GM19463 (cell line): ENCODE measurements at regions not wholly inside any gene's neighbourhood (a gene's known extent, or its start where the extent isn't known, plus 50 kb on each side); places are given as distances from the start of the nearest gene placed in this dataset.
"Not testable (repeated sequence)": the region's sequence is repeated elsewhere in the genome, so short reads cannot be mapped to it uniquely, and the experiment has no call there.

Experiments
- ATAC-seq: cut with Tn5 transposase; IDR thresholded peaks from one replicate; pipeline ENCODE4 v1.9.1; 2021; ENCODE audit warnings: mild to moderate bottlenecking, moderate library complexity; ENCODE audit not compliant: unreplicated experiment

DNA sequence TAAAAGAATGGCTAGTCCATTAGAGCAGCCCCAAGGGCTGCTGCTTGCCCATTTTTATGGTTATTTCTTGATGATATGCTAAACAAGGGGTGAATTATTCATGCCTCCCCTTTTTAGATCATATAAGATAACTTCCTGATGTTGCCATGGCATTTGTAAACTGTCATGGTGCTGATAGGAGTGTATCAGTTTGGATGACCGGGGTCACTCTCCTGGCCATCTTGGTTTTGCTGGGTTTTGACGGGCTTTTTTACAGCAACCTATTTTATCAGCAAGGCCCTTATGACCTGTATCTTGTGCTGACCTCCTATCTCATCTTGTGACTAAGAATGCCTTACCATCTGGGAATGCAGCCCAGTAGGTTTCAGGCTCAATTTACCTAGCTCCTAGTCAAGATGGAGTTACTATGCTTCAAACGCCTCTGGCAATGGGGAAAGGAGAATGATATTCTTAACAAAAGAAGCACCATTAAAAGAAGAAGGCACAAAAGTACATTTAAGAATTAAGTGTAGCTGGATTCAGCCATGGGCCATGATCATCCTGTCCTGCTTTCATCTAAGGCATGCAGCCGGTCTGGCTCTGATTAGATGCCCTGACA, 1156.0 kb downstream of the PCDH9 start:
- ATAC-seq: no peak

DNA sequence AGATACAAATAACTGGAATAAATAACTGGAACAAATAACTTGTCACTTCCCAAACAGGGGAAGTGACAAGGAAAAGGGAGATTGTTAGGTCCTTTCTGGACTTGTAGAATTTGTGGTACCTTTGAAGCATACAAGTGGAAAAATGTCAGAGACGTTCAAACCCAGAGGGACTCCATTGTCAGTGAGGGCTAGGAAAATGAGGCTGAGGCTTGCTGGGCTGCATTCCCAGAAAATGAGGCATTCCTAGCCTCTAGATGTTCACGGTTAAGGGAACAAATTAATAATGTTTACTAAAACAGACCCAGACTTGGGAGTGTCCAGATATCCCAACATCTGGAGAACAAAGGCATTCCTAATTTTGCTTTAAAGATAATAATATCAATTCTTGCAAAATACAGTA, 1158.0 kb downstream of the PCDH9 start:
- not testable (repeated sequence) for ATAC-seq

DNA sequence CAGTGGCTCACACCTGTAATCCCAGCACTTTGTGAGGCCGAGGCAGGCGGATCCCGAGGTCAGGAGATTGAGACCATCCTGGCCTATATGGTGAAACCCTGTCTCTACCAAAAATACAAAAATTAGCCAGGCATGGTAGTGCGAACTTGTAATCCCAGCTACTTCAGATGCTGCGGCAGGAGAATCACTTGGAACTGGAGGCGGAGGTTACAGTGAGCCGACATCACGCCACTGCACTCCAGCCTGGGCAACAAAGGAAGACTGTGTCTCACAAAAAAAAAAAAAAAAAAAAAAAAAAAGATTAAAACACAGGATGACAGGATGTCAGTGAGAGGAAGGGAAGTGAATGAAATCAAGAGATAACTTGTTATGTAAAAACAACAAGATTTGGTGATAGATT, 1158.5 kb downstream of the PCDH9 start:
- ATAC-seq: no peak

DNA sequence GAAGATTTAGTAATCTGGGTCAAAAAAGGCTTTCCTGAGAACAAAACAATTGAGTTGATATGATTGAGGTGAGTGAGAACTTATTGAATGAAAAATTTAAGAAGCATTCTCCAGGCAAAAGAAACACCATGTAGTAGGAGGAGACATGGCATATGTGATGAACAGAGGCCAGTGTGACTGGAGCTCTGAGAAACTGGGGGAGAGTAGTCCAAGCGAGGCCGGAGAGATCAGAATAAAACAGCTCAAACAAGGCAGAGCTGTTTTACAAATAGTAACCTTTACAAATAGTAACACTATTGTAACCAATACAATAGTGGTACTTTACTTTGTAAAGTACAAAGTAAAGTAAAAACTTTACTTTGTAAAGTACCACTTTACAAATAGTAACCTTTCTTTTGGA, 1159.1 kb downstream of the PCDH9 start:
- no peak for ATAC-seq

DNA sequence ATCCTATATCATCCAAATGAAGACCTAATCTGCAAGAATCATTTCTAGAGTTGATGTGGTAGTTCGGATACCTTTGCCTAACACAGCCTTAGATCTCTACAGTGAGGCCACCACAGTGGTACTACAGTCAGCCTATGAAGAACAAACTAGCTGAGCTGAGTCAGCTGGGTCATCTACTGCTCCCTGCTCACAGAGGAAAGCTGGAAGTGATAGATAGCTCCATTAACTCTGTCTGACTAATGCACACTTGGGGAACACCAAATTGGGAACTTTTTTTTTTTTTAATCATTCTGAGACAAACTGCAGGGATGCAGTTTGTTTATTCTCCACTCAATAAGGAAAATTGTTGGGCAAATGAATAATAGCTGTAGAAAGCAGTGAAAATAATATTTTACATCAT, 1160.6 kb downstream of the PCDH9 start:
- ATAC-seq: no peak

DNA sequence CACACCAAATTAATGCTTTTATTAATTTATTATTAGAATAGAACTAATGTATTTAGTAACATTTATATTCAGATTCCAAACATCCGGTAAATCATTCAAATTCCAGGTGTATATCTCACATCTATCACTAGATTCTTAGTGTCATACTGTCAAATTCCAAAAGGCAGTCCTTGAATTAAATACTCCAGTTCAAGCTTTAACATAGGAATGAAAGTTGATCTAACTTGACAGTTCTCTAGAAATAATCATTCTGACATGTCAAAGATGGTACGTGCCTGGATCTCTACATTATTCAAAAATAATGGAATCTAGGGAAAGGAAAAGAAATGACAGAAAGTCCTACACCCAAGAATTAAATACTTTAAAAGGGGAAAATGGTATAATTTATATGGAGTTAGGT, 1161.5 kb downstream of the PCDH9 start:
- no peak for ATAC-seq

DNA sequence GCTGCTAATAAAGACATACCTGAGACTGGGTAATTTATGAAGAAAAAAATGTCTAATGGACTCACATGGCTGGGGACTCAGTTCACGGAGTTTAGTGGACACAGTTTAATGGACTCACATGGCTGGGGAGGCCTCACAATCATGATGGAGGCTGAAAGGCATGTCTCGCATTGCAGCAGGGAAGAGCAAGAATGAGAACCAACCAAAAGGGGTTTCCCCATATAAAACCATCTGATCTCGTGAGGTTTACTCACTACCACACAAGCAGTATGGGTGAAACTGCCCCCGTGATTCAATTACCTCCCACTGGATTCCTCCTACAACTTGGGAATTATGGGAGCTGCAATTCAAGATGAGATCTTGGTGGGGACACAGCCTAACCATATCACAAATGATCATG, 1181.2 kb downstream of the PCDH9 start:
- ATAC-seq: no peak

DNA sequence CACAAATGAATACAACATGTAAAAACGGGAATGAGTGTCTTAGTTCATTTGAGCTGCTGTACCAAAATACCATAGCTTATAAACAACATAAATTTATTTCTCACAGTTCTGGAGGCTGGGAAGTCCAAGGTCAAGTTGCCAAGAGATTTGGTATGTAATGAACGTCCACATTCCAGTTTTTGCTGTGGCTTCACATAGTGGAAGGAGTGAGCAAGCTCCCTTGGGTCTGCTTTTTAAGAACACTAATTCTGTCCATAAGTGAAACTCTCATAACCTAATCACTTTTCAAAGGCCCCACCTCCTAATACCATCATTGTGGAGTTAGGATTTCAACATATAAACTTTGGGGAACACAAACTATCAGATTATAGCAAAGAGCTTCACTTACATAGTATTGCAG, 1189.6 kb downstream of the PCDH9 start:
- ATAC-seq: no peak

DNA sequence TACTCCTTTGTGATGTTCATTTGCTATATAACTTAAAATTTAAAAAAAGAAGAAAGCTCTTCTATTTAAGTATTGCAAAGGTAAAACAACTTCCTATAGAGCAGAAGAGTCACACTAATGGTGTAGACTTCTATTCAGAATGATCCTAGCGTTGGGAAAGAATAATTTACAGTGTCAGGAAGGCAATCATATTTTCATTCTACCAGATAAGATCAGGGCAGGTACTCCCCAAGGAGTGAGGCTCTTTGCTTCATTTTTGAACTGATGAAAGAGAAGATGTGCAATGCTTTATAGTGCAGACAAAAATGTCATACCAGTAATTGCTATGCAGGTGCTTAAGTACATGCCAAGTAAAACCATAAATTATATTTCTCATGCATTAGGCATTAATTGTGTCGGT, 1193.0 kb downstream of the PCDH9 start:
- no peak for ATAC-seq

DNA sequence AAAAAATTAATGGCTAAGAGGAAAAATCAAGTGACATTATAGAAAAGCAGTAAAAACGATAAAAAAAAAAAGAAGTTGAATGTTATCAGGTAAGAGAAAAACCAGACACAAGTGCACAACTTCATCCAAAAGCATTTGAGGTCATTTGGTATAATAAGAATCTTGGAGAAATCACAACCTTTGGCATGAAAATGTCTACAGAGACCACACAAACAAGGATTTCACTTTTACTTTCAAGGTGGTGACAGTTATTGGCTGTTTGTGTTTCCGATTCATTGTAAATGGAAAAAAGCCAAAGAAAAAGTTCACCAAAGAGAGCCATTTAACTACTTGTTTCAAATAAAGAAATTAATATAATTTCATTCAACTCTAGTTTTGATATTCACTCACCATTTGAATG, 1193.5 kb downstream of the PCDH9 start:
- ATAC-seq: no peak

DNA sequence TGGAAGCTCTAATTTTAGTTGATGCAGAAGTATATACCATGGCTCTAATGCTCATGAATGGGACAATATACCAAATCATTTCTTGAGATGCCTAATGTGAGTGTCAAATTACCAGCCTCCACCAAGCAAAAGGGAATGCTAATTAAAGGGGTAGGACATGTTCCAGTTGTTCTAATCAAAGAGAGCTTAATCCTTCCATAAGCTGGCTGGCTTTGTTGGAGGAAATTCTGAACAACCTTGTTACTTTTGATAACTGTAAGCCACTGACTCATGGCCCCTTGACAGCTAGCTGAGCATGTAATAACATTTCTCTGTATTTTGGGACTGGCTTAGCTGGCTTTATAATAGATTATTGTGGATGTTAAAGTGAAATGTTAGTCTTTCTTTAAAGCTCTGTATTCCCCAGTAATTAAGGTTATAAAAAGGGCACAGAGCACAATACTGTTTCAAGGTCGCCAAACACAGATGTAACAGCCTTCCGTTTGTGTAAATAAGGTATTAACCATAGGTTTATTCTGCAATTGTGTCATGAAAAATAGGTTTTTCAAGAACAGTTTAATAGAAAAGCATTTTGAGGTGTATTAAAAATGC, 1194.0 kb downstream of the PCDH9 start:
- ATAC-seq: no peak

DNA sequence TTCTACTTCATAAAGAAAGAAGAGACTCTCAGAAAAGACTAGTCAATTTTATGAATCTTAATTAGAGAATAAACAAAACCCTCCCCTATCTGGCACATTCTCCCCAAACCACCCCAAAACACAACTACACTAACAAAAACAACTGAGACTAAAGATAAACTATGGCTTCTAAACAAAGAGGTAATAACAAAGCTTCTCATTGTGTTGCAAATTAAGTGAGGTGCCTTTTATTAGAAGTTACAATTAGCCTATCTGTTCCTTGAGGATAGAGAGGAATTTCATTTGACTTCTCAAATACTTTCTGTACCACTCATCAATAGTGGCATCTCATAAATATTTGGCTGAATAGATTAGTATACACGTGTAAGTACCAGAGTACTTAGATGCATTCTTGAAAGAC, 1196.2 kb downstream of the PCDH9 start:
- ATAC-seq: no peak

DNA sequence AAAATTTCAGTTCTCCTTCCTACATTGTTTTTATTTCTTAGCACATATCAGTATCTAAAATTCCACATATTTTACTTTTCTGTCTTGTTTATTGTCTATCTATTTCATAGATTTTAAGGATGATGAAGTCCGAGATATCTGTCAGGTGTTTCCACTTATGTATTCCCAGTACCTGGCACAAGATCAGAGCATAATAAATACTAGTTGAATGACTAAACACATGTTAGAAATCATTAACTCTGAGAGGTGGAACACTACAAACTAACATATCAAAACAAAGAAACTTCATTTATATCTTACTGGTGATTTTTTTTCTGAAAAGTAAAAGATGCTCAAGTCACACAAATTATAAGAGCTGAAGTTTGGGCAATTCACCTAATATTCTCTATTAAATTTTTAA, 1208.3 kb downstream of the PCDH9 start:
- ATAC-seq: no peak

DNA sequence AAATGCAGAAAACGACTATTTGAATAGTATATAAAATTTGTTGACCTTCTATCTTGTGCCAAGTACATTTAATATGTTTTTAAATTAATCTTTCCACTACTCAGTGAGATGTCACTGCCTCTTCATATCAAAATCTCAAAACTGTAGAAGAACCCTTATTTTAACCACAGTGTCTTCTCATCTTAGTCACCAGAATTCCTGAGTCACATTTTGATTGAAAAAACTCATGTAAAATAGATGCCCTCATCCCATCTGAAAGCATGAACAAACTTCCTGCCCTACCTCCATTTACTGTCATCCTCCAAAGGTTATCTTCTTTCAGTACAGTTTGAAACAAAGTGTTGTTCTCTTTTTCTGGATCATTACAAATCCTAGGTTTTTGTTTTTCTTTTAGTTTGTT, 1215.4 kb downstream of the PCDH9 start:
- no peak for ATAC-seq

DNA sequence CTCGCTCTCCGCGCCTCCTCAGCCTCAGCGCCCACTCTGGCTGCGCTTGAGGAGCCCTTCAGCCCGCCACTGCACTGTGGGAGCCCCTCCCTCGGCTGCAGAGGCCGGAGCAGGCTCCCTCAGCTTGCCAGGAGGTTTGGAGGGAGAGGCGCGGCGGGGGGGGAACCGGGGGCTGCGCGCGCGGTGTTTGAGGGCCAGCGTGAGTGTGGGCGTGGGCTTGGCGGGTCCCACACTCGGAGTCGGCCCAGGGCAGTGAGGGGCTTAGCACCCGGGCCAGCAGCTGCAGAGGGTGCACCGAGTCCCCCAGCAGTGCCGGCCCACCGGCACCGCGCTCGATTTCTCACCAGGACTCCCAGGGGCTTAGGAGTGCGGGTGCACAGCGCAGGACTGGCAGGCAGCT, 1220.9 kb downstream of the PCDH9 start:
- no peak for ATAC-seq

DNA sequence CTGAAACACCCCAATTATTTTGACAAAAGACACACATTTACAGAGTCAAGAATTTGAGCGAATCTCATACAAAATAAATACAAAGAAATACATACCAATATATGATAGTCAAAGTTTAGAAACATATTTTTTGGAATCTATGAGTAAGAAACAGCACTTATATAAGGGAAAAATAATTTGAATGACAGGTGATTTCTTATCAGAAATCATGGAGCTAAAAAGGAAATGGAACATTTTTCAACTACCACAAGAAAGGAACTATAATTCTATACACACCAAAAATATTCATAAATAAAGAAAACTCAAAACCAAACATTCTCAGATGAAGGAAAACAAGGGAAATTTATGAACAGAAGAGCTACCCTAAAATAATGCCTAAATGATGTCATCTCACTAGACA, 1226.6 kb downstream of the PCDH9 start:
- no peak for ATAC-seq

DNA sequence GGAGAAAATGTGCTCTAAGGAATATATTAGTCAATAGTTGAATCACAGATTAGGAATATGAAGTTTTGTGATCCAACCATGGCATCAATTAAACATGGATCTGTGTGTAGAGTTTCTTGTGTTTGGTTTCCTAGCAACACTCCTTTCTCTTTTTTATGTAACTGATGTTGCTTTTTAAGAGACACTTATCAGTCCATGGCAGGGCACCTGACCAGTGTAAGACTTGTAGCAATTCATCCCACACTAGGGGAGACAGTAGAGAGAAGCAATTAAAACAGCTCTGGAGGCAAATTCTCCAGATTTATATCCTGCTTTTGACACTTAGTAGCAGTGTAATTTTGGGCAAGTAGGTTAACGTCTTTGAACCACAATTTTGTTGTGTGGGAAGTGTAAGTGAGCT, 1229.0 kb downstream of the PCDH9 start:
- no peak for ATAC-seq

DNA sequence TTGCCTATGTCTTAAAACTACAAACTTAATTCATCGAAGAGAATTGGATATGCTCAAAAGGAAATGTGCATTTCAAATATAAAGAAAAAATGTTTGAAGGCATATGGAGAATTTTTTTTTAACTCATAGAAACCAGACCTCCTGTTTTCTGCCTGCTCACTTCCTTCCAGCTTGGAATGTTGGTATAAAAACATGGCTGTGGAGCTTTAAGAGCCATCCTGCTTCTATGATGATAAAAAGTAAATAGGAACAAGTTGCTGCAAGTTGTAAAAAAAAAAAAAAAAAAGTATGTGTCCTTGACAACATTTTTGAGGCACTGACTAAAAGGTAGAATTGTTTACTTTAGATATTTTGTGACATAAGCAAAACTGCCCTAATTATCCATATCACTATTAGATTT, 1230.7 kb downstream of the PCDH9 start:
- no peak for ATAC-seq

DNA sequence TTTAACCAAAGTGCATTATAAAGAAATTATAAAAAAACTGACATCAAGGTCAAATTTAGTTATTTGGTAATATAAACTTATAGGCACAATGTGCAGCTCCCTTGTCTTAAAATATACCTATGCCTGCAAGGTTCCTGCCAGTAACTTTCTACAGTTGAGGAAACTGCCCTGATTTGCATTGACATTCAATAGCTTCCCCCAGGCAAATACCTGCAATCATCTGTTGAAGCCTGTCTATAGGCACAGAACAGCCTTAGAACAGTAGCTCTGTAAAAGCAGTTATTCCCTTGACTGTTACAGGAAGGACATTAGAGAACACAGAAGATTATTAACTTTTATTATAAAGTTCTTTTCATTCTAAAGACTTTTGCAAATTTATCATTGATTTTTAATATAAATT, 1239.5 kb downstream of the PCDH9 start:
- ATAC-seq: no peak

DNA sequence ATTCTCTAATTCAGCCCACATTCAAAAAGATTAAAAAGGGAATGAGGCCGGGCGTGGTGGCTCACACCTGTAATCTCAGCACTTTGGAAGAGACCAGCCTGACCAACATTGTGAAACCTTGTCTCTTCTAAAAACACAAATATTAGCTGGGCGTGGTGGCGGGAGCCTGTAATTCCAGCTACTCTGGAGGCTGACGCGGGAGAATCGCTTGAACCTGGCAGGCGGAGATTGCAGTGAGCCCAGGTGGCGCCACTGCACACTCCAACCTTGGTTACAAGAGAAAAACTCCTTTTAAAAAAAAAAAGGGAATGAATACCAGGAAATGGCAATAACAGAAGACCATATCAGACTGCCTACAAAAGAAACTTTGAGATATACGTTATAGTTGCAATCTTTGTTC, 1244.5 kb downstream of the PCDH9 start:
- no peak for ATAC-seq

DNA sequence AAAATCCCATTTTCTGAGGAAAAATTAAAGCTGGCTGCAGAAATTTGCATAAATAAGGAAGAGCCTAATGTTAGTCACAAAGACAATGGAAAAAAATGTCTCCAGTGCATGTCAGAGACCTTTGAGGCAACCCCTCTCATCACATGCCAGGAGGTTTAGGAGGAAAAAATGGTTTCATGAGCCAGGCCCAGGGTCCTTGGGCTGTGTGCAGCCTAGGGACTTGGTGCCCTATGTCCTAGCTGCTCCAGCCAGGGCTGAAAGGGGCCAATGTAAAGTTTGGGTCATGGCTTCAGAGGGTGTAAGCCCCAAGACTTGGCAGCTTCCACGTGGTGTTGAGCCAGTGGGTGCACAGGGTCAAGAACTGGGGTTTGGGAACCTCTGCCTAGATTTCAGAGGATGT, 1252.6 kb downstream of the PCDH9 start:
- no peak for ATAC-seq

DNA sequence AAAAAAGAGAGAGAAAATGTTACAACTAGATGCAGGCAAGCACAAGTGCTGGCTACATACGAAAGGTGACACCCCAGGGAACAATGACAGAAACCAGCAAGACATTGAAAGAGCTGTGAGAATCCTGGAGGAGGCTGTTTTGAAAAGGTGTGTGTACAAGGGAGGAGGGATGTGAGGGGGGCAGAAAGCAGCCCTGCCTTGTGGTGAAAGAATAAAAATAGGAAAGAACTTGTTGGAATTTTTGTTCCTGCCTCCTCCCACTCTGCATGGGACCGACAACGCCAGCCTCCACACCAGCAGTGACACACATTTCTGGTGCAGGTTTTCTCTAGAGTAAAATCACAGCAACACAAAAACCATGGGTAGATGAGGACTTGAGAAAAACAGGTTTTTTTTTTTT, 1258.6 kb downstream of the PCDH9 start:
- no peak for ATAC-seq

DNA sequence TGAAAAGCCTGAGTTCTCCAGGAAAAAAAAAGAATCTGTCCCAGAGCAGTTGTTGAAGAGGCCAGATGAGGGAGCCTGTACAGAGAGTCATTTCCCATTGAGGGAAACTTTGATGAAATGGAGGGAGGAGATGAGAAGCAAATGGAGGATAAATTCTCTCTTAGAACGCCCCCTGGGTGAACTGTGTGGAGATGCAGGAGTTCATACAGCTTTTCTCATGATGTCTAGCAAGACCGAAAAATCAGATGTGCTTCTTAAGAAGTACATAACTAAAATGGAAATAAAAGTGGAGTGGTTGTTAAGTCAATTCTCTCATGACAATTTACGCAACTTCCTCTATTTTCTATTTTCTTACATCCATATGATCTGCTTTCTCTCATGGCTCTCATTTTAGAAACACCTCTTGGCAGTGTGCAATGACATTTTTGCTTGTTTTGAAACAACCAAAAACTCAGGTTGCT, 1263.1 kb downstream of the PCDH9 start:
- ATAC-seq: no peak
